GM13976 (cell line): ENCODE measurements at regions not wholly inside any gene's neighbourhood (a gene's known extent, or its start where the extent isn't known, plus 50 kb on each side); places are given as distances from the start of the nearest gene placed in this dataset.

Experiments used
- DNase-seq: peaks from one replicate; pipeline ENCODE4 v3.0.0; 2012; ENCODE audit warnings: low spot score
- CTCF ChIP-seq: IDR thresholded peaks from 2 replicates; pipeline ENCODE4 v1.5.1; 2012; ENCODE audit warnings: borderline replicate concordance, mild to moderate bottlenecking; ENCODE audit not compliant: insufficient read depth; ENCODE audit errors: extremely low read depth, missing control alignments, control extremely low read depth
- in situ Hi-C: fragments of 300-500 bp; cut with MboI; formaldehyde crosslinking; loops from one replicate; pipeline ENCODE4 v1.12.0; 2022; ENCODE audit warnings: low sequenced_read_pairs, mixed read lengths, inconsistent platforms; ENCODE audit not compliant: unreplicated experiment

GRCh38 chr9:7976167-7976755 lies 176.7 kb upstream of the DMAC1 start:
- in situ Hi-C loops: no loop called here
- TF ChIP-seq CTCF: no peak
- peak; percentile 51 for DNase-seq

DNA sequence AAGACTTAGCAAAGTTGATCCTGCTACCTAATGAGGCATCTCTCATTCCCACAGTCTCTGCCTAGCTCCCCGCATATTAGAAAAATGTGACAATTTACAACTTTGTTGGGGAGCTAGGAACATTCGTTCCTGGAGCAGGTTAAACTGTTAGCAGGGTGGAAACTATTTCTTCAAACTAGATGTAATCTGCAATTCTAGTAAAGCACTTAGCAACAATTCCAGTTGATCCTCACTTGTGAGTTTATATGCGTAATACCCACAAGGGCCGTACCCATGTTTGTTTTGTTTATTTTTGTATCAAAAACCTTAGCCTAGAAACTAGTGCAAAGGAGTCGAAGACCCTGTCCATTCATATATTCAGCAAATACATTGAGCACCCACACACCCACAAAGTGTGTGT lies 175.8 kb upstream of the DMAC1 start:
- no peak for TF ChIP-seq CTCF
- in situ Hi-C loops: no loop called here
- no peak for DNase-seq

- TF ChIP-seq CTCF: no peak
- in situ Hi-C loops: no loop called here
- no peak for DNase-seq
These were observed 174.9 kb upstream of the DMAC1 start for GRCh38 chr9:7974335-7974960.

GRCh38 chr9:7973123-7973522 lies 173.5 kb upstream of the DMAC1 start:
- in situ Hi-C loops: no loop called here
- TF ChIP-seq CTCF: no peak
- DNase-seq: no peak

GRCh38 chr9:7970681-7971330 lies 171.2 kb upstream of the DMAC1 start:
- DNase-seq: no peak

GRCh38 chr9:7968687-7969086 lies 169.1 kb upstream of the DMAC1 start:
- no peak for DNase-seq
- in situ Hi-C loops: no loop called here
- TF ChIP-seq CTCF: no peak

More at GRCh38 chr9:7970681-7971330, 171.2 kb upstream of the DMAC1 start:
- in situ Hi-C loops: no loop called here
- TF ChIP-seq CTCF: no peak
